ENCODE measurements at regions not wholly inside any gene's neighbourhood (a gene's known extent, or its start where the extent isn't known, plus 50 kb on each side); places are given as distances from the start of the nearest gene placed in this dataset.
"Not testable (repeated sequence)": the region's sequence is repeated elsewhere in the genome, so short reads cannot be mapped to it uniquely, and the experiment has no call there.

GRCh38 chr9:23005156-23005555 is 558.5 kb downstream of the DMRTA1 start:
- no peak for DNase-seq

DNA sequence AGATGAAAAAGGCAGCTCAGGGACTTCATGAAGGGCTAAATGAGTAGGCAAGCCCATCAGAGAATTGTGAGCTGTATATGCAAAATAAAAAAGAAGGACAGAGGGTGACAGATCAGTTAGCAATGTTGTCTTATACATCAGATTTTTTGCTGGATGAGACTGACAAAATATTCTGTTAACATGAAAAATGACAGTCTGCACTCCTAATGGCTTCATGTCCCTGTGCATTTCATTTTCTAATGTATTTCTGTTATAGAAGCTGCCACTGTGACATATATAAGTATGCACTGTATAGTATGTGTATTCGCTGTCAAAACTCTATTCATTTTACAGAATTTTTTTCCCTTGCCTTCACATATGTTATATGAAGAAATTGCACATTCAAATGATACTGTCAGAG is 559.5 kb downstream of the DMRTA1 start:
- DNase-seq = no peak

DNA sequence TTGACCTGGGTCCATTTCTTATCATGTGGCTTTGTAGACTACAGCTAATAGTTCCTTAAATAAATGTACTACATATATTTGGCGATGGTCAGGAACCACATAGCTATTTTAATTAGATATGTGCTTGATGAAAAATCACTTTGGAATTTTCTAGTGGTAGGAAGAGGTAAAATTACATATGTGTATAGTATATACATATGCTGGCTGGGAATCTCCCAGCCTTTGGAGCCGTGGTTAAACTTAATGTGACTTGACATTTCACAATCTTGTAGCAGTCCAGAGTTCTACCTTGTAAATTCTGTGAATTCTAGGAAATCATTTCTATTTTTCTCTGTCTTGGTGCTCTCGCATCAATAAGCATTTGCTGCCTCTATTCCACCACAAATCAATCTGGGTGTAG is 565.0 kb downstream of the DMRTA1 start:
- DNase-seq = no peak

DNA sequence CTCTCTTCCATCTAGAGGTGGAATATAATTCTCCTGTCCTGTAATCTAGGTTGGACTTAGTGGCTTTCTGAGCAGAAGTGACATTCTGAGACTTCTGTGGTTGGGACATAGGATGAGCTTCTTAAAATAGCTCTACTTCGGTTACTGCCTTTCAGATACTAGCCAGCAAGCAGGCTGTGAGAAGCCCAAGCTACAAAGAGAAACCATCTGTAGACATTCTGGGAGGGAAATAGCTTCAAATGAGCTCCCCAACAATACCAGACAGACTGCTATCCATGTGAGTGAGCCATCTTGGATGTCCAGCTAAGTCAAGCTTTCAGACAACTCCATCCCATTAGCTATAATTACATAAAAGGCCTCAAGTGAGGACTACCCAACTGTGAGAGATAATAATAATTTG is 568.9 kb downstream of the DMRTA1 start:
- DNase-seq = no peak

DNA sequence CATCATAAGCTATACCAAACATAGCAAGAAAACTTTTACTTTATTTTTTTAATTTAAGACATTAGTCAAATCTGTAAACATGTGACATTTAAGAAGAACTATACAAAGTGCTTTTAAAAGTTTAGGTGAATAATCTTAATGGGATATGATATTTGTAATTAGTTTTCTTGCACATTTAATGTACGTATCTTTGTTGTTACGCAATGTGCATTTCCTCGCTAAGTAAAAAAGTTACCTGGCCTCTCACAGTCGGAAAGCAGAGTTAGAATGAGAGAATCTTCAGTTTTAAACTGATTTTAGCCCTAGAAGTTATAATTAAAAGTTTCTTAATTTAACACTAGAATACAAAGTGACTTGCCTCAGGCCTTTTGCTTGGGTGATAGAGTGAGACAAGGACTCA is 589.8 kb downstream of the DMRTA1 start:
- no peak for DNase-seq

- no peak for DNase-seq
These were observed 592.8 kb downstream of the DMRTA1 start for GRCh38 chr9:23039402-23039801.

DNA sequence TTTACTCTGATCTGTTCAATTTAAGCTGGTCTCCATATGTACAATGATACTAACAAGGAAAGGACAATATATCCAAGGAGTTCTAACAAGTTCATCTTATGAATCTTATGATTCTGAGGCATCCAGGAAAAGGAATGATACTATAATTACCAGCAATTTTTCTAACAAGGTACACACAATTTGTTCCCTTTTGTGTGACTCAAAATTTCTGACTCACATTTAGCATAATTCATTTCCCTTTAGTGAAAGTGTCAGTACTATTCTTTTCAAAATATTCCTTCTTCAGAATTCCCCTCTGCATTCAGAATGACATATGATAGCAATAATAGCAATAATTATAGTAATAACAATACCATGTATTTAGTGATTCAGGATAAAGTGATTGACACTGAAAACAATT is 594.8 kb downstream of the DMRTA1 start:
- DNase-seq = no peak

DNA sequence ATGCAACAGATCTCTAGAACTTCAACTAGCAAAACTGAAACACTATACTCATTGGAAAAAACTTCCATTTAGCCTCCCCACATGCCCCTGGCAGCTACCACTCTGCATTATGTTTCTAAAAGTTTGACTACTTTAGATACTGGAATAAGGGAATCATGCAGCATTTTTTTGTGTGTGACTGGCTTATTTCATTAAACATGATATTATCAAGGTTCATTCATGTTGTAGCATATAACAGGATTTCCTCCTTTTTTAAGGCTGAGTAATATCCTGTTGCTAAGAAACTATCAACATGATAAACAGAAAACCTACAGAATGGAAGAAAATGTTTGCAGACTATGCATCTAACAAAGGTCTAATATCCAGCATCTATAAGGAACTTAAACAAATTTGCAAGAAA is 597.9 kb downstream of the DMRTA1 start:
- no peak for DNase-seq

DNA sequence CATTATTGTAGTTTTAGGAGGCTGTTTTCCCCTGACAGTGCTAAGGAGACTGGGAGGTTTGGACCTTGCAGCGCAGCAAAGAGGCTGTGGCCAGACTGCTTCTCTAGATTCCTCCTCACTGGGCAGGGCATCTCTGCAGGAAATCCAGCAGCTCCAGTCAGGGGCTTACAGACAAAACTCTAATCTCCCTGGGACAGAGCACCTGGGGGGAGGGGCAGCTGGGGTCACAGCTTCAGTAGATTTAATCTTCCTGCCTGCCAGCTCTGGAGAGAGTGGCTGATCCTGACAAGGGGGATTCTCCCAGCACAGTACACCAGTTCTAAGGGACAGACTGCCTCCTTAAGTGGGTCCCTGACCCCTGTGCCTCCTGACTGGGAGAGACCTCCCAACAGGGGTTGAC is 599.4 kb downstream of the DMRTA1 start:
- not testable (repeated sequence) for DNase-seq

GRCh38 chr9:23050548-23050947 is 603.9 kb downstream of the DMRTA1 start:
- no peak for DNase-seq

DNA sequence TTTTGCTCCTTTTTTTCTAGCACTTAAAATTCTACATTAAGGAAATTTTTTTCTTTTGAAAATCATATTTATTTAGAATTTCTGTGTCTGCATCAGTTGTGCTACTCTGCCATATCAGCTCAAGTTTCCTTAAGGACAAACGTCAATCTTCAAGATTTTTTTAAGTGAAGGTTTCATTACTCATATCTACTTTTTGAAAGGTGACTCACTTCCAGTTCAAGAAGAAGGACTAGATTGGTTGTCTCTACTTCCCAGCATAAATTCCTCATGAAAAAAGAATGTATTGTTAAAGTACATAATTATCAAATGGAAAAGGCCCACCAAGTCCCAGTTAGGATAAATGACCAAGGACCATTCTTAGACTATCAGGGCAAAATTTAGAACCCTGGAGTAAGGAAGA is 626.5 kb downstream of the DMRTA1 start:
- DNase-seq = no peak

- DNase-seq = no peak
These were observed 633.2 kb downstream of the DMRTA1 start for GRCh38 chr9:23079798-23080197.

DNA sequence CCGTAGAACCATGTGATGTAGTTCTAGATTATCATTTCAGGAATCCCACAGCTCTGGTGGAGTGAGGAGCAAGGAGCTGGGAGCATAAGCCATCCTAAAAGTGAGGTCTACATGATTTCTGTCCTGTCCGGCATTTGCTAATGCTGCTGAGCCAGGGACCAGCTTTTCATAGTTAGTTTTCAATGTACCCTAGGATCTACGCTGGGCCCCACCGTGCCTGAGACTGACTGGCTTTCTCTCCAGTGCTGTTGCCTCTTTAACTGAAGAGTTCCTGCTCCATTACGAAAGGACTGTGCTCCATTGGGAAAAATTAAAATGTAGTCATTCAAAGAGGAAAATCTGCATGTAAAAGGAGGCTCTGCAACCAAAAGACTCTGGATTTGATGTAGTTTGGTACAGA is 634.8 kb downstream of the DMRTA1 start:
- no peak for DNase-seq

GRCh38 chr9:23088932-23089364 is 642.3 kb downstream of the DMRTA1 start:
- no peak for DNase-seq

GRCh38 chr9:23117616-23118015 is 671.0 kb downstream of the DMRTA1 start:
- no peak for DNase-seq

- DNase-seq = no peak
These were observed 674.0 kb downstream of the DMRTA1 start for GRCh38 chr9:23120630-23121029.

DNA sequence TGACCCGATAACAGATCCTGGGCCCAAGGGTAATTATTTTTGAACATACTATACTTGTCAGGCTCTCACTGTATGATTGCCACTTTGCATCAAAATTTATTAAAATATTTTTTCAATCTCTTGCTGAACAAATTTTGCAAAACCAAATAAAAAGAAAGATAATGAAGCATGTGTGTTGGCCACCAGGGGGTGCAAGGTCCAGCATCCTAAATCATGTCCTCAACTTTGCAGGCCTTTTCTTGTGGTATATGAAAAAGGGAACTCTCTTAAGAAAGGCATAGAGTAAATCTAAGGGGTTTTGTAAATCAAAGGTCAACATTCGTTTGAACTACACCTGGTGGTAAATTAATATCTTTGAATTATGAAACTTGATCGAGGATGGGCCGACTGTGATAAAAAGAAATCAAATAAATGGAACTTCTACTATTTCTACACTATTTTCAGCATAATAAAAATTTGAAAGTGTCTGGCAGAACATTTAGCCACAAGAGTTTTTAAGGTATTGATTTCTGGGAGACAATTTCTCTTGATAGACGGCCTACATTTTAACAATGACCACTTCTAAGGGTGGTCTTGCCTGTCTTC is 676.5 kb downstream of the DMRTA1 start:
- DNase-seq = no peak

GRCh38 chr9:23145467-23145866 is 680.6 kb downstream of the ELAVL2 start:
- DNase-seq = no peak

- no peak for DNase-seq
These were observed 673.0 kb downstream of the ELAVL2 start for GRCh38 chr9:23153058-23153457.

GRCh38 chr9:23160491-23160890 is 665.5 kb downstream of the ELAVL2 start:
- DNase-seq = no peak

DNA sequence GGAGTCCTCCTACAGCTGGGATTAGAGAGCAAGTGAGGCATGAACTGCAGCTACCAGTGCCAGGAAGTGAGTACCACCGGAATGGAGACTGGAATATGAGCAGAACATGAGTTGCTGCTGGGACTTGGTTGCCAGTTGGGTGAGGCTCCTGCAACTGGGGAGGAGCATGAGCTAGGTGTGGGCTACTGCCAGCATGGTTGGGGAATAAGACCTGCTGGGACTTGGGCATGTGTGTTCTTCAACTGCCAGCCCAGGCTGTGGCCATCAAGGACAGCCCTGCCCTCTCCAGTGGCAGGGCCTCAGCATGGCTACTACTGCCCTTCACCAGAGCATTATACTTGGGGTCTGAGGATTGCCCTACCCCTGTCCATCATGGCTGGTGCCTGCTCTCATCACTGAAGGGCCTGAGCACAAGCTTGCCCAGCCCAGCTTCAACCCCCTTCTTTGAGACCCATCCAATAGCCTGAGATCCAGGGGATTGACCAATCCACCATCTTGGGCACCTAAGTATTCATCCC is 665.0 kb downstream of the ELAVL2 start:
- DNase-seq = no peak

DNA sequence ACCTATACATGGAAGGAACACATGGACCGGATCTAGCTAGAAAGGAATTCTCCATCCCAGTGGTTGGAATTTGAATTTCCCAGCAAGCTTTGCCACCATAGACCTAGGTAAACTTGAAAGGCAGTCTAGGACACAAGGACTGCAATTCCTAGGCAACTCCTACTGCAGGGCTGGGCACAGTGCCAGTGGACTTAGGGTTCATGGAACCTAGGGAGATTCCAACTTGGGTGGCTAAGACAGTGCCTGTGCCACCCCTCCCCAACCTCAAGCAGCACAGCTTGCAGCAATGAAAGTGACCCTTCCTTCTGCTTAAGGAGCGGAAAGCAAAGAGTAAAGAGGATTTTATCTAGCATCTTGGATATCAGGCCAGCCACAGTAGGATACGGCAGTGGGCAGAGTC is 663.3 kb downstream of the ELAVL2 start:
- no peak for DNase-seq

DNA sequence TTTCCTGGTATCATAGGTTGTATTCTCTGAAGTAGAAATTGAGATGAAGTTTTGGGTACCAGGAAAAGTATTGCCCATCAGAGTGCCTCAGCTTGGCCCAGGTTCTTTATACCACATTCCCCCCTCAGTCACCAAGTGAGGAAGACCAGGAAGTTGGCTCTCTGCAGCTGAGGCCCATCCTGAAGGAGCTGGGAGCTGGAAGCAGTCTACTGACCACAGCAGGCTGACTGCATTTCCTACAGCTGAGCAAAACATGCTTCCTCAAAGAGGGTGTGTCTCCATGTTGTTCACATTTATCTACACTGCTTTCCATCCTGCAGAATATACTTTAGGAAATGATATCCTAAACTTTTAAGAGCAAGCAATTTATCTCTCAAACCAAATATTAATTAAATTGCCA is 654.6 kb downstream of the ELAVL2 start:
- no peak for DNase-seq

DNA sequence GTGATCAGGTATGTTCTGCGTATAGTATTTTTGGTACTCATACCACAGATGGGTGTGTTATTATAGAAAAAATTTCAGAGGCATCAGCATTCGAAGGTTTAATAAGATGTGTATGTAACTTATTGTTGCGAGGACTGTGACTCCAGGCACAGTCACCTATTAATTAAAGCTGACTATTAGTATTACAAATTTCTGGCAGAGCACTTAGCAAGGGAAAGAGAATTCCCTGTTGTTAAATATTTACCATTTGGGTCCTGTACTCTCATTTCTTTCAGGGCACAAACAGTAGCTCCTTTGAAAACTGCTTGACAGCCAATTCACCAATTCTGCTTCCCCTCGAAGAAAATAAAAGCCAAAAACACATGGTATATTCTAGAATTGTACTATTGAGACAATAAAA is 653.8 kb downstream of the ELAVL2 start:
- DNase-seq = no peak

DNA sequence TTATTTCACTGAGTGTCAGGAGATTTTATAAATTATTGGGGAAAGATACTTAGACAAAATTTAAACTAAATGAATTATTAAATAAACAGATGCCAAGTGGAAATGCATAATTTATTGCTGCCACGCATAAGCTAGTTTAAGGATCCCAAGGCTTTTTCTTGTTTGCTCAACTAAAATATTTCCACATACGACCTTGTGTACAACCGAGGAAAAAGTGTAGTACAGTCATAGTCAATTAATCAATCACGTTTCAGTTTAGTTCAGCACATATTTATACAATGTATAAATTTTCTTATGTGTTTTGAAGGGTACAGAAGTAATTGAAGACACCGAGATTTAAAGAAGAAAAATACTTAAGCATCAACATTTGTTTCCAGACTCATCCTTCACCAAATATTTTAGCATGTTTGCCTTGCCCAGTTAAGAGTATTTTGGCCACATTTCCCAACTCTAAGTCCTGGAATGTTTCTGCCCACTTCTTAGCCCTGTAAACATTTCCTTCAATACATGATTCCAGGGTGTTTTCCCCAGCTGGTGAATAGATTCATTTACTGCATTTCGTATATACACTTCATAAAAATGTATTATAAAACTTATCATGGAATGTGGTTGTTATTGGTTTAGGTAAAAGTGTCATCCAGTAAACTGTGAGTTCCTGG is 652.9 kb downstream of the ELAVL2 start:
- no peak for DNase-seq
